GM19395 (cell line): ENCODE measurements at regions not wholly inside any gene's neighbourhood (a gene's known extent, or its start where the extent isn't known, plus 50 kb on each side); places are given as distances from the start of the nearest gene placed in this dataset.

ENCODE experiments used
- ATAC-seq: cut with Tn5 transposase; IDR thresholded peaks from one replicate; pipeline ENCODE4 v1.9.1; 2021; ENCODE audit warnings: mild to moderate bottlenecking, moderate library complexity; ENCODE audit not compliant: unreplicated experiment

DNA sequence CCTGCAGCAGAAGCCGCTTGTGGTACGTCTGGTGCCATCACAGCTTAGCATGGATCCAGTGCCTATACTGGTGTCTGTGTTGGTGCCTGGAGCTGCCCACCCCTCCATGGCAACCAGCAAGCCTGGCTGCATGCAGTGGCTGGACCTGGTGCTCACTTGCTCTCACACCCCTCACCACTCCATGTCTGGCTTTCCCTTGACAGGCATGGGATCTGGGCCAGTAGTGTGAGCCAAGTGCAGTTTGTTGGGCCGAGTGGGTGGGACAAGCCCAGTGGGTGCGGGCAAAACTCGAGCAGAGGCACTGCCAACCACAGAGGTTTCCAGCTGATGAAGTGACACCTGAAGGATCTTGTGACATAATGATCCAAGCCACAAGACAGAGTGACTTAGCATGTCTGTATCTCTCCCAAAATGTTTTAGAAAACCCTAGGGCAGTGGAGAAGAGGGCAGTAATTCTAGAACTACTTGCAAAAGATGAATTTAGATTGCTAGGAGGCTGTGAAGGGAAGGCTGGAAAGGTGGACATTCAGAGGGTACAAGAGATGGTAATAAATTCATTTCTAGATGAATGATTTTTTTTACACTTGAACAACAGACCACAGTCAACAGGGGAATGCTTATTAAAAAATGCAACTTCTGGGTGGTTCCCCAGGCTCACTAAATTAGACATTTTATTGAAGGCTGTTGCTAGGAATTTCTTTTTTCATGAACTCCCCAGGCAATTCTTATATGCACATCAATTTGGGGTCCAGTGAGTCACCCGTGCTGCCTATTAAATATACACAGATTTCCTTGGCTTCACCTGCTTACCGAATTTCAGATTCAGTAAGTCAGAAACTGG lies 660.3 kb downstream of the TLR4 start:
- ATAC-seq, result peak; percentile 57

DNA sequence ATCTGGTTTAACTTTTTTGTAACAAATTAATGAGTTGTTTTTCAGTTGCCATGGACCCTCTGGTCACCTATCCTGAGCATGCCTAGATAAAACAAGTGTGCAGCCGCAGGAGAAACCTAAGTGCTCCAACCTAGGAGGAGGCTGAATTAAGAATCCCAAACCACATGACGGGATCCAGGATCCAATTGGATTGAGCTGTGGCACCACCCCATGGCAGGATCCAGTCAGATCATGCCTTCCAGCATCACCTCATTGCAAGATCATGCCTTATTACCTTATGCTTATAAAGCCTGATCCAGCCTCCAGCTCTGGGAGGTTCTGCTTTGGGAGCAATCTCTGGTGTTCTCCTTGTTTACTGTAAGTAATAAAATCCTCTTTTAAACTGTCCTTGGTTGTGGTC lies 662.0 kb downstream of the TLR4 start:
- ATAC-seq, result no peak

DNA sequence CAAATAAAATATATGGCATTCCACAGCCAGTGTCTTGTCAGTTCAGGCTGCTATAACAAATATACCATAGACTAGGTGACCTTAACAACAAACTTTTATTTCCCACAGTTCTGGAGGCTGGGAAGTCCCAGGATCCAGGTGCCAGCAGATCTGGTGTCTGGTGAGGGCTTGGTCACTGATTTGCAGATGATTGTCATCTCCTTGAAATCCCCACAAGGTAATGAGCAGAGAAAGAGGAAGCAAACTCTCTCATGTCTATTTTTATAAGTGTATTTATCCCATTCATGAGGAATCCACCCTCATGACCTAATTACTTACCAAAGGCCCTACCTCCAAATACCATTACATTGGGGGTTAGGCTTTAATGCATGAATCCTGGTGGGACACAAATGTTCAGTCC lies 663.2 kb downstream of the TLR4 start:
- ATAC-seq, result no peak

DNA sequence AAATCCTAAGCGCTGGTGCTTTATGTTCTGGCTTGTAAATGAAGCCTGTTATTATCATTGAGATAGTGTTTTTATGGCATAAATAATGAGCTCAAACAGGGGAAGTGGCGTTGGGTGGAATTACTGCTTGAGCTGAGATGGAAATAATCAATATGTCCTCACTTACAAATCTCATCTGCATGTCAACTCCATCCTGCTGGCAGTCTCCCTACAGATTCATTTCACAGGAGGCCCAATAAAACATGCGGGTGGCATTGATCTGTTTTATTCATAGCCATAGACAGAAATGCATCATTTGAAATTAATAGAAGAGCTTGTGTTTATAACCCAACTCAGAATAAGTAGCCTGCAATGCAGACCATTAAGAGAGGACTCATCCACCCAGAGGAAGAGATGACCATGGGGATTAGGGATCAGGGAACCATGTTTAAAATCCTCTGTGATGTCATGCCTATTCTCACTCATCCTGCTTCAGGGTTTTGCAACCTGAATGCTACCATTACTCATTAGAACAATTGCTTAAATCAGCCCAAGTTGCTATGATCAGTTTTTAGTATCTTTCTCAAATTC lies 680.4 kb downstream of the TLR4 start:
- no peak for ATAC-seq

DNA sequence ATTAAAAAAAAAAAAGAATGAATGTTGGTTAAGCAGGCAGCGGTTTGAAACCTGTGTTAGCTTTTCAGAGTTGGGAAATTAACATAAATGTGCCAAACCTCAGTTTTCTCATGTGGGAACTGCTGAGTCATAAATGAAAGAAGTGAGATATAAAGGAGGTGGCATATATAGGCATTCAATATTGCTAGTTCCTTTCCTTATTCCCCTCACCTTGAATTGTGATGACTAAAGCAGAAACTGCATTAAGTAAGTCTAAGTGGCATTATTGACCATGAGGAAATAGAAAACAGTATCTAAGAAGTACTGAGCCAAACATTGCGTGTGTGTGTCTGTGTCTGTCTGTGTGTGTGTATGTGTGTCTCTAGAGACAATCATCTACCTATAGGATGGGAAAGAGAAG lies 691.2 kb downstream of the TLR4 start:
- ATAC-seq, result peak; percentile 81

DNA sequence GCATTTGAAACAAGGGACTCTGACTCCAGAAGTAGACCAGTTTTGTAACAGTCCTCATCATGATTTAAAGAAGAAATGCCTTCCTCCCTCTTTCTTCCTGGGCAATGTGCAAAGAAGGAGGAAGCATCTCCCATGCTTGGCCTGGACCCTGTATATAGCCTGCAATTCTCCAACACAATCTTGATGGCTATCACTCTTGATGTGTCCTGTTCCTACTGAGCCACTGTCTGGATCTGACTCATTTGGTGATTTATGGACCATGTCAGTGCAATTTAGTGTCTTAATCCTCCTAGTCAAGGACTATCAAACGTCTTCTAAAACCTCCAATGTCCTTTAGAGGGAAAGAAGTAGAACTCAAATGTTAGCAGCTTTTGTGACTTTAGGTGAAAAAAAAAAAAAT lies 697.3 kb downstream of the TLR4 start:
- no peak for ATAC-seq

DNA sequence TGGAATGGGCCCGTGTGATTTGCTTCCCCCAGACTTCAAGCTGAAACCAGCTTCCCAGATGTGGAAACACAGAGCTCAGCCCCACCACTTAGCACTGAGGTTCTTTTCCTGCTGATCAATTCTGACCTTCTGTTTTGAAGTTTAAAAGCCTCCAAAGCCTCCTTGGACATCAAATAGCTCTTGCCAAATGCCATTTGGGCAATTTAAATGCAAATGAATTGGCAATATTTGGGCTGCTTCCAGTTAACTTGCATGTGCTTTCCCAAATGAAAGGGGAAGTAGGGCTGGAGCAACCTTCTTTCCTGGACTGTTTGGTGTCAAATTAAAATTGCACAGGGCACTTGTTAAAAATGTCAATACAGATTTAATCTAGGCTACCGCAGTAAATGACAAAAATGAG lies 710.5 kb downstream of the TLR4 start:
- no peak for ATAC-seq

DNA sequence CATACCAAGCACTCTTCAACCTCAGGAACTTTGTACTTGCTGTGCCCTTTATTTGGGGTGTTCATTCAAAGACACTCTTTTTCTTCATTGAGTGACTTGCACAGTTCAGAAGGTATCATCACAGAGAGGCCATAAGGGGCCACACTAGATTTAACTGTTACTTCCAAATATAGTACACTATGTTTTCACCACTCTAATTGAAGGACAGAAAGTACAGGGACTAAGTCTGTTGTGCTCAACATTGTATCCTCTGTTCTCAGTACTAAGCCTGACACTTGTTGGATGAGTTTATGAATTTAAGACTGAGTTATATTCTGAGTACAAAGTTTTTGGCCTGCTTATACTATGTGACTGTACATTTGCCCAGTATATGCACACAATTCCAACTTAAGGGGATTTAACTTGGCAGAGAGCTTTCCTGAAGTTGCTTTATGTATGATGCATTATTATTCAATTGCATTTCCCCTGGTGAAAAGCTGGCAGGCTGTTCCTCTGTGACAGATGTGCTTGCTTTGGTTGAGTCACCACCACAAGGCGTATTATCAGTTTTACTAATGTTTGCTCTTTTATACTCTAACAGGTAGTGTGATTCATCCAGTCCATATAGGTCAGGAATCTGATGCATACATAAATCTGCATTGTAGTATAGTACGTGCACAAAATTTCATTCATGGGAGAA lies 714.8 kb downstream of the TLR4 start:
- no peak for ATAC-seq

DNA sequence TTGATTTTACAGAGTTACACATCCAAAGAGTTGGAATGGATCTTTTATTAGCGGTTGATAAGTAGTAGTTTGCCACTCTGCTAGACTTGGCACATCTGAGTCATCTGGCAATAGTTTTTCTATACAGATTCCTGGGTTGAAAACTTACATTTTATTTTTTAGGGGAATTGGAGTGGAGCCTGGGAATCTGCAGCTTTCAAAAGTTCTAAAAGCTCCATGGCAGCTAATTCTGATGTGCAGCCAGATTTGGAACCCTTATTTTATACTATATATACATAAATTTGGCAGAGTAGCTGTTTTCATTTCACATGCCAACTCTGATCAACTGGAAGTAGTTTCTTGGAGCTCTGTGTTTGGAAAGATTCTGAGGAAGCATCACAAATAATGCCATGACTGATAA lies 715.5 kb downstream of the TLR4 start:
- ATAC-seq, result no peak

DNA sequence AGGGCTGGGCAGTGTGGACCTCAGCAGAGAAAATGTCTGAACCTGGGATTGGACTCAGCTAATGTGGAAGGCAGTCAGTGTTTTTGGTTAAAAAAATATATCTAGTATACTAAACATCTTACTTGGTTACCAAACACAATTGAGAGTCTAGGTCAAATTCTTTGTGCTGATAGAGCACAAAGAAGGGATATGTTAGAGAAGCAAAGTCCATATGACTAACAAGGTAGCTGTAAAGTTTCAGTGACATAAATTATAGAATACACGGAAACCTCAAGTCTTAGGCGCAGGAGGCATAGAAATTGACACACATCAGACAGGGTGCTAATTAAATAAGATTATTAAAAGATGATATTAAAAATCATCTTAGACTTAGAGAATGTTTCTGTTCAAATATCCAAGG lies 718.3 kb downstream of the TLR4 start:
- no peak for ATAC-seq

DNA sequence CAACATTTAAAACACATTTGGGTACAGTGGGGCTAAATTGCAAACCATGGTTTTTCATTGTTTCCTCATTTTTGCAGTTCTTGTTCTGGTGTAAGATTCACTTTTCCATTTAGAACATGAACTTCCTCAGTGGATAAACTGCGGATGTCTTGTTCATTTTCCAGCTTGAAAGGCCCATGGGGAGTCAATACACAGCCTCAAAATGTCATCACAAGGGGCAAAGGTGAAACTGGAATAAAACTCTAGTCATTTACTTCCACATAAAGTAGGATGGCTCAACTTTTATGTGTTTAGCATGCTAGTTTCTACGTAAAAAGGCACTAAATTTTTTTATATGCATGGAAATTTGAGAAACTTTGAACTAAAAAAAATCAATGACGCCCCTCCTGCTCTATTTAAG lies 718.8 kb downstream of the TLR4 start:
- no peak for ATAC-seq

DNA sequence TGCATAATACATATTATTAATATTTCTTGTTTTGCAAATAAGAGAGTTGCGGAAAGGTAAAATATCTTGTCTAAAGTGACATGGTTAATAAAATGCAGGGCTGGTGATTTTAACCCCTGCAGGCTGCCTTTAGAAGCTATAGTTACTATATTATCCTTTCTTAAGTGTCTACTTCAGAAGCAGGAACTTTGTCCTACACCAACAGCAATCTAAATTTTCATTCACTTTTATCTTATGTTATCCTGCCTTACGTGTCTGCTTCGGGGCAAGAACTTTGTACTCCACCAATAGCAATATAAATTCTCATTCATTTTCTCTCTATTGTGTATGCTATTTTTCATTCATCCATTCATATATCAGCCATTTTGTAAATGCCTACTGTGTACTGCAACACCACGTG lies 719.5 kb downstream of the TLR4 start:
- no peak for ATAC-seq

DNA sequence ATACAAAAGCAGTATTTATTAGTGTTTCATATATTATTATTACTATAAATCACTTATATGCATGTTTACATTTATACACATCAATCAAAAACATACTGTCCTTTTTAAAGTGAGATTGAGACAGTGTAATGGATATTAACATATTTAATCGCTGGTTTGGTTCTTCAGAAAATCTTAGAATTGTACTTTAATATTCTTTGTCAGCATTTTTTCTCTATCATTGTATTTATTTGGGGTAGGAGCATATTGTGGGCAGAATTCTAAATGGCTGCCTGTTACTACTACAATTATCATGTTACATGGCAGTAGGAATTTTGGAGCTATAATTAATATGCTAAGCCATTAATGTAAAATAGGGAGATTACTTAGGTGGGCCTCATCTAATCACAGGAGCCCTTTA lies 722.6 kb downstream of the TLR4 start:
- ATAC-seq, result no peak

DNA sequence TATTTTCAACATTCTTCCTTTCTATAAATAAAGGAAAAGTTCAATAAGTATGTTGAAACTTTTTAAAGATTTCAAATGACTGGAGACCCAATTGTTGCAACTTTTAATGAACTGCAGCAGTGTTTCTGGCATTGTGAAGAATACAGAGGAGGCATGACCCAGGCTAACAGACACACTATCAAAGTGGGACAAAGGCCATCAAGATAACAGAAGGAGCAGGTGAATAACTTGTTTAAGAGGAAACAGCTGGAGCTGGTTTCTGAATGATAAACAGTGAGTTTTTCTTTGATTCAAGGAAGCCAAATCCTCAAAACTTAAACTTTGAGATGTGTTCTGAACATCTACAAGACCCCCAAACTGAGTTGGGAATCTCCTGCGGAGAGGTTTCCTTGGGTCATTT lies 734.6 kb downstream of the TLR4 start:
- no peak for ATAC-seq

DNA sequence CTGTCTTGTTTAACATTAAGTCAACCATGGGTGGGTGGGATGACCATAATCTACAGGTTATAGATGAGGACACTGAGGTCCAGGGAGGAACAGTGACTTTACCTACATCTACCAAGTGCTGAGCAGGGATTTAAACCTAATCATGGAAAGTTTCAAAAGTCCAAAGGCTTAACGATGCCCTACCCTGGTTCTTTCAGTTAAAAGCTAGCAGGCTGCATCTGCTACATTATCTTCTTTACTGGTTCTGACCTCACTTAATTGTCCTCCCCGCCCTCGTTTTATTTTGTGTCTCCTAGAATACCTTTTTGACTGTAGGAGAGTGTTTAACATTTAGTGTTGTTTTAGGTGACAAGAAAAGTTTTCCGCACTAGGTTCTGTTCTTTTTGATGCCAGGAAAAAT lies 735.2 kb downstream of the TLR4 start:
- no peak for ATAC-seq

DNA sequence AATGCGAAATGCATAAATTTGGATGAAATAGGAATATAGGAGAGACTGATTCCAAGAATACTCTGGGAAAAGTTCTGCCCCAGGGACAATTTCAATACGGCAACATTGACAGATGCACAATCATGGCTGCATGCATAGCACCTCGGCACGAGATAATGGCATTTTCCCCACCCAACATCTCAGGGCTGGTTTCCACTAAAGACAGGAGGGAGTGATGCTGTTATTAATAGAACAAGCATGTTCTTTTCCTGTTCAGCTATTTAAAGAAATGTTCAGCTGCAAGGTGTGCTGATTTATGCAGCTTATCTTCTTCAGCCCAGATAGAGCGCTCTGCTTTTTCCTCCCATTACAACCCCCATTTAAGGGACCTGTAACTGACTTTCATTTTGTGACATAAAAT lies 740.2 kb downstream of the TLR4 start:
- ATAC-seq, result no peak

DNA sequence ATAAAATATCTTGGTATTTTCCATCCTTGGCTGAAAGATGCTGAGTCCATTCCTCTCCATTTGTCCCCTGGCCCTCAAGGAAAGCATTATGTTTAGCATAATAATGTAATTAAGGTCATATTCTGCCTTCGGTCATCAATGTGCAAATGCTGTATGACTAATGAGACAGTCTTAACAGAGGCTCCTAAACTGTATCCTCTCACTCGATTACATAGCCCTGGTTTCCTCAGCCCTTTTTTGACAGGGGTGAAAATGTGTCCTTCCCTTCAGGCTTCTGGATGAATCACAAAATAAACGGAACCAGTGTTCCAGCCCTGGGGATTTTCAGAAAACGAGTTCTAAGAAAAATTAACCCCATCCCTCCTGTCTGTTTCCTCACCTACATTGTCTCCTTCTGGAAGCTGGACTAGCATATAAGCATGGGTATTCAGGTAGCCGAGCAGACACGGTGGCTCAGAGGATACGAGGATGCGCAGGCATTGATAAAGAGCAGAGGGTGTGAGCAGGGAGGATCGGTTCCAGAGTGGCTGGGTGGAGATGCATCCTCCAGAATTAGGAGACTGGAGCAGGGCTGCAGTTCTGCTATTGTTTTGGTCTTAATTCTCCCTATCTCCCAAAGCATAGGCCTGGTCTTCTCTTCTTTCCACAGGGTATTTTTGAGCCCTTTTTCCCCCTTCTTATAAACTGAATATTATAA lies 742.9 kb downstream of the TLR4 start:
- ATAC-seq, result no peak

DNA sequence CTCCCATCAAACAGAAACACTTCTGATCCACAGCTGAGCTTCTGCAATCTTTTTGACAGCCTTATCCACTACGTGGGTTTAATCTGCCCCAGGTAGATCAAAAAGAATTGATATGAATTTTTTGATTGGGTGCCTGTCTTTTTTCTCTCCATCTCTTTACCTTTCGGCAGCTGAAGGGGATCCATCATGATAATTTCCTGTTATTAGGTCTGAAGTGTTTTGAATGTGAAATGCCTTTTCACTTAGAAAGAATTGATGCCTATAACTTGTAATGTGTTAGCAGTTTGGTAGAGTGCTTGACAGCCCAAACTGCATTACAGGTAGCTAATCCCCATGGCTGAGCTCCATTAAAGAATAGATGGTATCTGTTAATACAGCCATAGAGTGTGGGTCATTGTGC lies 745.4 kb downstream of the TLR4 start:
- ATAC-seq, result no peak

DNA sequence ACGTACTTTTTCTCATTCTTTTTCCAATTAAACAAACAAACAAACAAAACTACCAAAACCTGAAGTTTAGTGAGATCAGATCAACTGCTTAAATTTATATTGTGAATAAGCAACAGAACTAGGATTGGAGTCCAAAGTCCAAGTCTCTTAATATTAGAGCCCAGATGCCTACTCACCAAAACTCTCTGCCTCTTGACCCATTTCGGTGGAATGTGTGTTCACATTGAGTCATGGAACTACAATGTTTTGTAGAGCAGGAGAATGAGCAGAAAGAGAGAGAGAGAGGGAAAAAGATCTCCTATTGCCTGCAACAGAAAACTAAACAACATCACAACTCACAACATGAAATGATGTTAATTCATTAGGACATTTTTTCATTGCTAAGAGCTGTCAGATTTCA lies 751.1 kb downstream of the TLR4 start:
- ATAC-seq, result no peak

DNA sequence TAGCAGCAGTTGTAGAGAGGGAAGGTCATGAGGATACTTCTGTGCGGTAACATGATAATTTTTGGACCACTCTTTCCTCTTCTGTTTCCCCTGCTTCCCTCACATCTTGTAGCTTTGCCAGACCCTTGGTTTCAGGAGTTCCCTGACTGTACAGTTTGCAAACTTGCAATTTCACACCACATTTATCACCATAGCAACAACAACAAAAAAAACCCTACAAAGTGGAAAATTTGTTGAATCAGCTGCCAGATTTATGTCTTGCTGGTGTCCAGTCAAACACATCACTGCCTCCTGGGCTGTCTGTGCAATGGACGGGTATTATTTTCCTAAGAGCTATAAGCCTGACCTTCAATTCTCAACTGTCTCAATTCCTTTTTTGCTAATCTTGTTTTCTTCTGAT lies 751.6 kb downstream of the TLR4 start:
- no peak for ATAC-seq

DNA sequence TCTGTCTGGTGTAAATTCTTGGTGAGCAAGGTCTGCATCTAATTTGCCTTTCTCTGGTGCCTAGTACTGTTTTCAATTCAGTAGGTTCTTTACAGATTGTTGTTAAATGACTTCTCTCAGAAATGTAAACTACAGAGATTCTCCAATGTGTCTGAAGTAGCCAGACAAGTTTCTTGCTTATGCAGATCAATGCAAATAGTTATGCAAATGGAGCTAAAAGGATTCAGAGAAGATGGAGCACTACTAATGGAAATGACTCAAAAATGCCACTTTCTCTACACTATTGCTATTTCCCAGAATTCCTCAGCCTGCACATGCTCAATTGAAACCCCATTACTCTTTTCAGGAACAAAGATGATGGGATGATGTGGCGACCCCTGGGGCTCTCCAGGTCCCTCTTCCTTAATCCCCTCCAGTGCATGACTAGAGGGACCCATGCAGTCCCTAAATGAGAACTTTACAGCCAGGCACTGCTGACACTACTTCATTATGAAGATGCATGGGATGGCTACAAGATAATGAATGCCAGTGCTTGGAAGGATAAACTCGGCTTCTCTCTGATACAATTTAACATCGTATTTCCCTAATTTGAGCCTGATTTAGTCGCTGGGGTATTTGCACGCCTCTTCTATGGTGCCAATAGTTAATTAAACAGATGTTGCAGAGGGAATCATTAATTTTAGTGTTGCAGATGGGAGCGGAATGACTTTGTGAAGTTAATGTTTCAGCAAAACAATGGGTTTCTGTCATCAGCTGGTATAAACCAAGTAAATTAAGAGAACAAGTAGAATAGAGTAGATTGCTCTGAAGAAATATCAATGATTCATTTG lies 753.2 kb downstream of the TLR4 start:
- no peak for ATAC-seq
